ENCODE measurements at regions not wholly inside any gene's neighbourhood (a gene's known extent, or its start where the extent isn't known, plus 50 kb on each side); places are given as distances from the start of the nearest gene placed in this dataset.
"Not testable (repeated sequence)": the region's sequence is repeated elsewhere in the genome, so short reads cannot be mapped to it uniquely, and the experiment has no call there.

GRCh38 chrX:2640436-2641150 lies 50.5 kb upstream of the CD99 start:
- no peak for DNase-seq

GRCh38 chrX:2638279-2638678 lies 52.8 kb upstream of the CD99 start:
- no peak for DNase-seq

DNA sequence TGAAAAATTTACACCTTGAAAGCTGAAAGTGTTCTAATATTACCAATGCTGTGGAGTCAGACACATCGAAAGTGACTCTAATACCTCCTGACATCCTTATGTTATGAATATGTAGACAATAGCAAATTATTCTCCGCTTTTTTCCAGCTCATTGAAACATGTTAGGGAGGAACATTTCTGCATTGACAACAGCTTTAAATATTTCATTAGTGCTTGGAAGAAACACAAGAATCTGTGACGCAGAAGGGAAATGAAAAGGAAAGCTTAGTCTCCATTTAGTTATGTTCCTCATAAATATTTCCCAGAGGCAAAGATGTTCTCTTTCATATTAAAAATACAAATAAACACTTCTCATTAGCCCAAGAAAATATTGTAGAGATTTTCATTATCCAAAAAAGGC lies 55.8 kb upstream of the CD99 start:
- no peak for DNase-seq

DNA sequence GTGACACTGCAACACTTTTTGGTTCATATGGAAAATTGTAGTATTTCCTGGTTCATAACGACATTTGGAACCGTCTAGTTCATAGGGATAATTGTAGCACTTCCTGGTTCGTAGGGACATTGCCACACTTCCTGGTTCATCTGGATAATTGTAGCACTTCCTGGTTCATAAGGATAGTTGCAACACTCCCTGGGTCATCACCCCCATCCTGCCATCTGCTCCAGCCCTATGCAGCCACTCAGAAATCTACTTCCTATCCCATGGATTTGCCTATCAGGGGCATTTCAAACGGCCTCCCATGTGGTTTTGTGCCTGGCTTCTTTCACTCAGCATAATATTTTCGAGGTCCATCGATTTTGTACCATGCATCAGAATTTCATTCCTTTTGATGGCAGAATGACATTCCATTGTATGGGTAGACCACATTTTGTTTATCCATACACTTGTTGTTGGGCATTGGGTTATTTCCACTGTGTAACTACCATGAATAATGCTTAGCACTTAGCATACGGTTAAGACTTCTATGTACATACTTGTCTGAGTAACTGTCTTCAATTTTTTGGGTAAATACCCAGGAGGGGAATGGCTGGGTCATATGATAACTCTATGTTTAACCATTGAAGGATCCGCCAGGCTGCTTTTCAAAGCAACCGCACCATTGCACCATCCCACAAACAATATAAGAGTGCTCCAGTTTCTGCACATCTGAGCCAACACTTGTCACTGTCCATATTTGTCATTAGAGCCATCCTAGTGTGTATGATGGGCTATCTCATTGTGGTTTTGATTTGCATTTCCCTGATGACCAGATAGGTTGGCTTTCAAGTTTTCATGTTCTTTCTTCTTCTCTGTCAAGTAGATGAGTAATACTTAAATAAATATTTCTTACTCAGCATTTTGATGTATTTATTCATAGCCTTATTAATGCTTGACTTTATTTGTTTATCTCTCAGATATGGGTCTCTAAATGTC lies 58.3 kb upstream of the CD99 start:
- DNase-seq, result no peak

- no peak for DNase-seq
These were observed 59.2 kb upstream of the CD99 start for GRCh38 chrX:2631743-2632532.

- not testable (repeated sequence) for DNase-seq
These were observed 60.0 kb upstream of the CD99 start for GRCh38 chrX:2630935-2631742.

- DNase-seq, result peak in 1 of 2 experiments; percentile 45
These were observed 60.8 kb upstream of the CD99 start for GRCh38 chrX:2630008-2630934.

DNA sequence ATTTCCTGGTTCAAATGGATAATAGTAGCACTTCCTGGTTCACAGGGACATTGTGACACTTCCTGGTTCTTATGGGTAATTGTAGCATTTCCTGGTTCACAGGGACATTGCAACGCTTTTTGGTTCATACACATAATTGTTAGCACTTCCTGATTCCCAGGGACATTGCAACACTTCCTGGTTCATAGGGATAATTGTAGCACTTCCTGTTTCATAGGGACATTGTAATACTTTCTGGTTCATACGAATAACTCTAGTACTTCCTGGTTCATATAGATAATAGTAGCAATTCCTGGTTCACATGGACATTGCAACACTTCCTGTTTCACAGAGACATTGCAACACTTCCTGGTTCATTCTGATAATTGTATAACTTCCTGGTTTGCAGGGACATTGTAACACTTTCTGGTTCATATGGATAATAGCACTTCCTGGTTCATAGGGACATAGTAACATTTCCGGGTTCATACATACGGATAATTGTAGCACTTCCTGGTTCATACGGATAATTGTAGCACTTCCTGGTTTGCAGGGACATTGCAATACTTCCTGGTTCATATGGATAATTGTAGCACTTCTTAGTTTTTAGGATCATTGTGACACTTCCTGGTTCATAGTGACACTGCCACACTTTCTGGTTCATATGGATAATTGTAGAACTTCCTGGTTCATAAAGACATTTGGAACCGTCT lies 61.6 kb upstream of the CD99 start:
- no peak for DNase-seq

GRCh38 chrX:2628751-2629315 lies 62.3 kb upstream of the CD99 start:
- DNase-seq, result no peak

DNA sequence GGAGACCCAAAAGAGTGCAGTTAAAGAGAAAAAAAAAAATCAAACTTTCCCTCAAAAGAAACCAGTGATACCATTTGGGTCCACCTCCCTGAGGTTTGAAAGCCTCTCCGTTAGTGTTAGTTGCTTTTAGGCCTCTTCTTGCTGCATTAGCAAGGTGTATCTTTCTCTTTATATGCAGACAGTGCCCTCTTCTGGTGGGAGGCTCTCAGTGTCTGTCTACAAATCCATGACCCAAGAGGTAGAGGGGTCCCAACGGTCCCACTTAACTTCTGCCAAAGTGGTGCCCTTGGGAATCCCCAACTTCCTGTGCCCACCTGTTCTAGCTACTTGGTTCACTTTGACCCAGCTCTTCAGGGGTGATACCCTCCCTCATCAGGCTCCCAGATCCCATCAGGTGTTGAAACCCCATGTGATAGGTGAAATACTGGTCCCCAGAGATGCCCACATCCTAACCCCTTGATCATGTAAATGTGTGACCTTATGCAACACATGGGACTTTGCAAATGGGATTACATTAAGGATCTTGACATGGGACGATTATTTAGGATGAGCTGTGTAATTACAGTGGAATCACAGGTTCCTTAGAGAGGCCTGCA lies 63.7 kb upstream of the CD99 start:
- peak; percentile 45 to 56 for DNase-seq

GRCh38 chrX:2626750-2627149 lies 64.3 kb upstream of the CD99 start:
- no peak for DNase-seq

DNA sequence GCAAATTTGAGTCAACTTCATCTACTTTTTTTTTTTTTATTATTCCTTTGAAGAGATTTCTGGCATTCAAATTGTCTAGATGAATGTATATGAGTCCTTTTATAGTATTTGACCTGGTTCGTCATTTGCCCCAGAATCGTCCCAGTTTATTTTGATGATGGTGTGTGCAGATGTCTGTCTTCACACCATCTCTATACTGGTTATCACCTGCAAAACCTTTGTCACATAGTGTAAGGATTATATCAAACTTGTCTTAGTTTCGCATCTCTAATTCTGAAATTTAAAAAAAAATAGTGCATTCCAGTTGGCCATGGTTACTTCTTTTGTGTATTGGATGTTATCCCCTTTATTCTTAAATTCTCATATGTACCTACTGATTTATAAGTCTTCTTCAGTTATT lies 70.5 kb upstream of the CD99 start:
- no peak for DNase-seq

DNA sequence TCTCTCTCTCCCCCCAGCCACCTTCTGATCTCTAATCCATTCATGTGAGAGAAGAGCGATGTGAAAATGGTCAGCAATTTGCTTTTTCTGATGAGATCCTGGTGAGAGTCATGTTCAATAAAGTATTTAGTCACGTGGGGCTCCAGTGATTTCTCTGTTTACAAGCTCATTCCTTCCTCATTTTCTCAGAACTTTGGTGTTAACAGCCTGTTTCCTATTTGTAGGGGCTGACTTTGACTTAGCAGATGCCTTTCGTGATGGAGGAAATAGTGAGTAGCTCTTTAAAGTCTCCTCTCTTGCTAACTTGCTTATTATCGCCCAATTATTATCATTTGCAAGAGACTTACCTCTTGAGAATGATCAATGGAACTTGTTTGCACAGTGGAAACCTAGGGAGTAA lies 72.6 kb upstream of the CD99 start:
- DNase-seq, result no peak

GRCh38 chrX:2614911-2615310 lies 76.2 kb upstream of the CD99 start:
- no peak for DNase-seq

DNA sequence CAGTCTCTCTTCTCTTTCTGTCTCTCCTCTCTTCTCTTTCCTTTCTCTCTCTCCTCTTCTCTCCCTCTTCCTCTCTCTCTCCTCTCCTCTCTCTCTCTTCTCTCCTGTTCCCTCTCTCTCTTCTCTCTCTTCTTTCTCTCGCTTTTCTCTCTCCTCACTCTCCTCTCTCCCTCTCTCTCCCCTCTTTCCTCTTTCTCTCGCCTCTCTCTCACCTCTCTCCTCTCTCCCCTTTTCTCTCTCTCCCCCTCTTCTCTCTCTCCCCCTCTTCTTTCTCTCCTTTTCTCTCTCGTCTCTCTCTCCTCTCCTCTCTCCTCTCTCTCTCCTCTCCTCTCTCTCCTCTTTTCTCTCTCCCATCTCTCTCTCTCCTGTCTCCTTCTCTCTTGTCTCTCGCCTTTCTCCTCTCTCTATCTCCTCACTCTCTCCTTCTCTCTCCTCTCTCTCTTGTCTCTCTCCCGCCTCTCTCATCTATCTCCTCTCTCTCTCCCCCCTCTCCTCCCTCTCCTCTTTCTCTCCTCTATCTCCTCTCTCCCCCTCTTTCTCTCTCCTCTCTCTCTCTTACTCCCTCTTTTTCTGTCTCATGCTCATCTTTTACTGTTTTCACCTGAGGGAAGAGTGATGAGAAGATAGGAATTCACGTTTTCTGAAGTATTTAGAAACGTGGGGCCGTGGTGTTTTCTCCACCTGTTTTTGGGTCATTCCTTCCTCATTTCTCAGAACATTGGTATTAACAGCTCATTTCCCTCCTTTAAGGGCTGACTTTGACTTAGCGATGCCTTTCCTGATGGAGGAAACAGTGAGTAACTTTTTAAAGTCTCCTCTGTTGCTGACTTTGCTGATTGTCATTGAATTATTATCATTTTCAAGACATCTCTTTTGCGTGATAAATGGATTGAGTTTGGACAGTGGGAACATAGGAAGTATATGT lies 80.6 kb upstream of the CD99 start:
- no peak for DNase-seq

DNA sequence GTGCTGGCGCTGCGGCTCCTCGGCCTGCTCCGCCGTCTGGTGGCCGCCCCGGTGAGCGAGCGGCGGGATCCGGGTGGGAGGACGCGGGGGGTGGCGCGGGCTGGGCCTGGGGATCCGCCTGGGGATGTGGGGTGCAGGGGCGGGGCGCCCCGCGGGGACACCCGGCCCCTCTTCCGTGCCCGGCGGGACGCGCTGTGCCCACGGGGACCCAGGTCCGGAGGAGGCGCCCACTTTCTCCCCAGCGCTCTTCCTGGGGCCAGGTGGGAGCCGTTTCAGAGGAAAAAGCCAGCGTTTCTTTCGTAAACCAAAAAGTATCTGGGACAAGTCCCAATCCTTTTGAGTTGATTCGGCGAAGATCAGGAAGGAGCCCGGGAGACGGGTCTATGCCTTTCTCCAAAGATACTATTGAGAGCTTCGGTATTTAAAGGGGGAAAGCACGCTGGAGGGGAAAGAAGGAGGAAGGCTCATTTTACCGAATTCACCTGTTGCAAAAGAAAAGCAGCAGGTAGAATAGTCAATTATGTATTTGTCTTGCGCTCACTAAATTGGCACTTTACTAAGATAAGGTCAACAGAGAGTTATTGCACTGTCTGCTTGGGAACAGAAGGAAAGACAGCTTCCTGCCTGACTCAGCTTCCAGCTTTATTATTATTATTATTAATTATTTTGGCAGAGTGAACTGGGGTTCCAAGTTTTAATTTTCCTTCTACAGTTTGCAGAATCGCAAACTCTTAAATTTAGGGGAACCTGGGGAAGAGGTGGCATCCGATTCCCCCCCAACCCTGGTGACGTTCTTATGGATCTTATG lies 81.5 kb upstream of the CD99 start:
- no peak for DNase-seq

GRCh38 chrX:2608638-2609430 lies 82.3 kb upstream of the CD99 start:
- DNase-seq, result peak; percentile 89 to 92
